GM23338 (cell line): ENCODE measurements at regions not wholly inside any gene's neighbourhood (a gene's known extent, or its start where the extent isn't known, plus 50 kb on each side); places are given as distances from the start of the nearest gene placed in this dataset.

Experiments used
- ETS1 ChIP-seq: IDR thresholded peaks from 2 replicates; pipeline ENCODE4 v1.6.1; 2016; ENCODE audit warnings: antibody characterized with exemption
- EZH2 ChIP-seq: fragments of 200-600 bp; sonication (generic); IDR thresholded peaks from one replicate; pipeline ENCODE4 v1.8.0; 2017; ENCODE audit warnings: antibody characterized with exemption, mild to moderate bottlenecking, low read depth; ENCODE audit not compliant: unreplicated experiment
- POLR2AphosphoS5 ChIP-seq: IDR thresholded peaks from 2 replicates; pipeline ENCODE4 v1.6.1; 2016; ENCODE audit warnings: antibody characterized with exemption, low read depth
- REST ChIP-seq: IDR thresholded peaks from one replicate; pipeline ENCODE4 v1.6.1; 2018; ENCODE audit warnings: antibody characterized with exemption; ENCODE audit not compliant: unreplicated experiment

GRCh38 chr2:61758159-61758558 is 95.7 kb downstream of the FAM161A start:
- TF ChIP-seq ETS1 = no peak
- TF ChIP-seq EZH2 = no peak
- no peak for TF ChIP-seq POLR2AphosphoS5
- TF ChIP-seq REST = no peak
